Transverse colon (tissue), 4 donors: ENCODE measurements at regions not wholly inside any gene's neighbourhood (a gene's known extent, or its start where the extent isn't known, plus 50 kb on each side); places are given as distances from the start of the nearest gene placed in this dataset.

Source experiments
- DNase-seq: peaks from one replicate; pipeline ENCODE4 v3.0.0-alpha.2; 2019
- H3K27ac ChIP-seq, 4 donors: fragments of 200-600 bp; sonication (generic); 2 replicates each; pipeline ENCODE4 v1.5.1; 2016 to 2018; ENCODE audit warnings: inconsistent platforms in 4 of 4
- H3K27me3 ChIP-seq: fragments of 200-600 bp; sonication (generic); 2 replicates; pipeline ENCODE4 v1.5.1; 2017; ENCODE audit warnings: inconsistent platforms
- H3K36me3 ChIP-seq, 4 donors: fragments of 200-600 bp; sonication (generic); 2 replicates each; pipeline ENCODE4 v1.5.1; 2017 to 2019; ENCODE audit warnings: inconsistent platforms in 4 of 4
- H3K4me1 ChIP-seq, 4 donors: fragments of 200-600 bp; sonication (generic); 2 replicates each; pipeline ENCODE4 v1.5.1; 2017 to 2020; ENCODE audit warnings: inconsistent platforms in 4 of 4
- H3K4me3 ChIP-seq, 4 donors: fragments of 200-600 bp; sonication (generic); 1 replicate in 1 of 4; 2 replicates in 3 of 4; pipeline versions ENCODE4 v1.5.1 to v1.6.1; 2017 to 2019; ENCODE audit warnings: inconsistent platforms in 4 of 4
- H3K9me3 ChIP-seq, 2 donors: fragments of 200-600 bp; sonication (generic); 2 replicates each; pipeline ENCODE4 v1.5.1; 2017 to 2019; ENCODE audit warnings: inconsistent platforms in 2 of 2
- CTCF ChIP-seq, 5 experiments: fragments of 200-600 bp in 3 of 5; fragments of 450-650 bp in 2 of 5; sonication (generic) in 3 of 5; IDR thresholded peaks; 1 replicate in 2 of 5; 2 replicates in 3 of 5; pipeline ENCODE4 v1.5.1; 2016 to 2017; ENCODE audit warnings: antibody characterized with exemption in 5 of 5, inconsistent platforms in 3 of 5, mild to moderate bottlenecking in 2 of 5, moderate library complexity in 1 of 5
- EP300 ChIP-seq: sonication (generic); formaldehyde crosslinking; IDR thresholded peaks from one replicate; pipeline ENCODE4 v1.6.1; 2017; ENCODE audit warnings: antibody characterized with exemption, low read depth
- POLR2A ChIP-seq: fragments of 450-650 bp; IDR thresholded peaks from one replicate; pipeline ENCODE4 v1.6.1; 2016; ENCODE audit warnings: antibody characterized with exemption, mild to moderate bottlenecking, moderate library complexity
- POLR2AphosphoS5 ChIP-seq, 3 donors: sonication (generic); formaldehyde crosslinking; IDR thresholded peaks; one replicate each; pipeline ENCODE4 v1.6.1; 2016; ENCODE audit warnings: antibody characterized with exemption in 3 of 3
- WGBS, 2 donors: methylation state at CpG; one replicate each; pipeline ENCODE4 v1.1.5; 2018; ENCODE audit warnings: low coverage in 1 of 2; 5-methylcytosine and 5-hydroxymethylcytosine counted together
- in situ Hi-C, 4 donors: fragments of 200-750 bp; cut with MboI; loops; one replicate each; pipeline versions ENCODE4 v1.15.0 to v1.15.1; 2017; ENCODE audit warnings: low sequenced_read_pairs in 3 of 4, low pct_ligation_motif_present in 1 of 4, low pct_unique_long_range_greater_than_20kb in 1 of 4
- intact Hi-C: fragments of 100-400 bp; cut with DNase I; formaldehyde crosslinking; loops from one replicate; pipeline ENCODE4 v1.15.1; 2023; ENCODE audit warnings: low total_unique reads

GRCh38 chr13:59368693-59369092 lies 795.0 kb downstream of the DIAPH3 start:
- Histone ChIP-seq H3K4me1 (peaks cover 0 to 7% (median 0%) of the 10 kb centered on the region in 4 donors), H3K4me3 (no peak overlapping the region), H3K9me3 (no peaks in the 10 kb centered on the region), H3K36me3 (no peaks in the 10 kb centered on the region), H3K27ac (no peak overlapping the region), H3K27me3 (no peaks in the 10 kb centered on the region)
- TF ChIP-seq CTCF (IDR thresholded peaks at IDR 0.05) (no peak), EP300 (no peak), POLR2A (no peak), POLR2AphosphoS5 (IDR thresholded peaks at IDR 0.05) (no peak)
- DNase-seq: no peak
- 56 to 79% methylated on average over 3 of the region's 3 CpGs for WGBS, 2 donors
- intact Hi-C loops: no loop called here
- in situ Hi-C loops: no loop called here

- in situ Hi-C loops (no loop called here), intact Hi-C loops (no loop called here)
- 75 to 85% methylated on average over 1 of the region's 1 CpG for WGBS, 2 donors
These were observed 792.5 kb downstream of the DIAPH3 start for GRCh38 chr13:59371229-59371628.

GRCh38 chr13:59373341-59373740 lies 790.4 kb downstream of the DIAPH3 start:
- H3K27me3 ChIP-seq: no peaks in the 10 kb centered on the region
- peaks cover 0 to 7% (median 0%) of the 10 kb centered on the region in 4 donors for H3K4me1 ChIP-seq
- 76 to 86% methylated on average over 1 of the region's 1 CpG for WGBS, 2 donors
- TF ChIP-seq CTCF (IDR thresholded peaks at IDR 0.05): no peak
- TF ChIP-seq POLR2AphosphoS5 (IDR thresholded peaks at IDR 0.05): no peak
- TF ChIP-seq EP300: no peak
- TF ChIP-seq POLR2A: no peak
- intact Hi-C loops: no loop called here
- in situ Hi-C loops: no loop called here
- no peaks in the 10 kb centered on the region for H3K36me3 ChIP-seq
- no peak for DNase-seq
- H3K4me3 ChIP-seq: no peak overlapping the region
- H3K27ac ChIP-seq: no peak overlapping the region
- no peaks in the 10 kb centered on the region for H3K9me3 ChIP-seq

More at GRCh38 chr13:59371229-59371628, 792.5 kb downstream of the DIAPH3 start:
- Histone ChIP-seq H3K36me3 (no peaks in the 10 kb centered on the region), H3K9me3 (no peaks in the 10 kb centered on the region), H3K27ac (no peak overlapping the region), H3K4me3 (no peak overlapping the region), H3K27me3 (no peaks in the 10 kb centered on the region), H3K4me1 (peaks cover 0 to 7% (median 0%) of the 10 kb centered on the region in 4 donors)
- no peak for DNase-seq
- TF ChIP-seq POLR2AphosphoS5 (IDR thresholded peaks at IDR 0.05): no peak
- TF ChIP-seq CTCF (IDR thresholded peaks at IDR 0.05): no peak
- TF ChIP-seq POLR2A: no peak

GRCh38 chr13:59374691-59375090 lies 789.0 kb downstream of the DIAPH3 start:
- DNase-seq: no peak
- 63 to 77% methylated on average over 3 of the region's 3 CpGs for WGBS, 2 donors
- H3K27me3 ChIP-seq: no peaks in the 10 kb centered on the region
- in situ Hi-C loops: loop anchor here in 2 of 4 donors (25.0 kb wide), 3 partner anchors 288 to 963 kb away; no protein-coding TSS in a partner anchor
- H3K9me3 ChIP-seq: no peaks in the 10 kb centered on the region
- H3K4me1 ChIP-seq: no peaks in the 10 kb centered on the region
- TF ChIP-seq EP300 (no peak), POLR2A (no peak), POLR2AphosphoS5 (IDR thresholded peaks at IDR 0.05) (no peak), CTCF (IDR thresholded peaks at IDR 0.05) (no peak)
- no peaks in the 10 kb centered on the region for H3K36me3 ChIP-seq
- intact Hi-C loops: no loop called here
- H3K4me3 ChIP-seq: no peak overlapping the region
- no peak overlapping the region for H3K27ac ChIP-seq
